Stomach (tissue), 4 donors: ENCODE measurements at regions not wholly inside any gene's neighbourhood (a gene's known extent, or its start where the extent isn't known, plus 50 kb on each side); places are given as distances from the start of the nearest gene placed in this dataset.

Experiments
- POLR2A ChIP-seq, 4 donors: fragments of 450-650 bp; IDR thresholded peaks; one replicate each; pipeline ENCODE4 v1.6.1; 2016; ENCODE audit warnings: antibody characterized with exemption in 4 of 4, control low read depth in 2 of 4, mild to moderate bottlenecking in 1 of 4, moderate library complexity in 1 of 4
- TF ChIP-seq, protein P1 (sequence below), 7 experiments: fragments of 450-650 bp in 4 of 7; fragments of 200-600 bp in 3 of 7; sonication (generic) in 3 of 7; IDR thresholded peaks; one replicate each; pipeline ENCODE4 v1.5.1; 2016 to 2019; ENCODE audit warnings: antibody characterized with exemption in 7 of 7, control low read depth in 2 of 7, mild to moderate bottlenecking in 1 of 7

DNA sequence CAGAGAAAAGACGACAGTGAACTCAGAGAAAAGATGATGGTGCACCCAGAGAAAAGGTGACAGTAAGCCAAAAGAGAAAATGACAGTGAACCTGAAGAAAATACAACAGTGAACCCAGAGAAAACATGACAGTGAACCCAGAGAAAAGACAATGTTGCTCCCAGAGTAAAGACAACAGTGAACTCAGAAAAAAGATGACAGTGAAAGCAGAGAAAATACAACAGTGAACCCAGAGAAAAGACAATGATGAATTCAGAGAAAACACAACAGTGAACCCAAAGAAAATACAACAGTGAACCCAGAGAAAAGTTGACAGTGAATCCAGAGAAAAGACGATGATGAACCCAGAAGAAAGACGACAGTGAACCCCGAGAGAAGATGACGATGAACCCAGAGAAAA, 140.5 kb upstream of the MAP3K4 start:
- TF ChIP-seq, protein P1, sequence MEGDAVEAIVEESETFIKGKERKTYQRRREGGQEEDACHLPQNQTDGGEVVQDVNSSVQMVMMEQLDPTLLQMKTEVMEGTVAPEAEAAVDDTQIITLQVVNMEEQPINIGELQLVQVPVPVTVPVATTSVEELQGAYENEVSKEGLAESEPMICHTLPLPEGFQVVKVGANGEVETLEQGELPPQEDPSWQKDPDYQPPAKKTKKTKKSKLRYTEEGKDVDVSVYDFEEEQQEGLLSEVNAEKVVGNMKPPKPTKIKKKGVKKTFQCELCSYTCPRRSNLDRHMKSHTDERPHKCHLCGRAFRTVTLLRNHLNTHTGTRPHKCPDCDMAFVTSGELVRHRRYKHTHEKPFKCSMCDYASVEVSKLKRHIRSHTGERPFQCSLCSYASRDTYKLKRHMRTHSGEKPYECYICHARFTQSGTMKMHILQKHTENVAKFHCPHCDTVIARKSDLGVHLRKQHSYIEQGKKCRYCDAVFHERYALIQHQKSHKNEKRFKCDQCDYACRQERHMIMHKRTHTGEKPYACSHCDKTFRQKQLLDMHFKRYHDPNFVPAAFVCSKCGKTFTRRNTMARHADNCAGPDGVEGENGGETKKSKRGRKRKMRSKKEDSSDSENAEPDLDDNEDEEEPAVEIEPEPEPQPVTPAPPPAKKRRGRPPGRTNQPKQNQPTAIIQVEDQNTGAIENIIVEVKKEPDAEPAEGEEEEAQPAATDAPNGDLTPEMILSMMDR (IDR thresholded peaks at IDR 0.05), result no peak
- TF ChIP-seq POLR2A (IDR thresholded peaks at IDR 0.05), result no peak
